Fibroblast of lung (primary cell): ENCODE measurements at regions not wholly inside any gene's neighbourhood (a gene's known extent, or its start where the extent isn't known, plus 50 kb on each side); places are given as distances from the start of the nearest gene placed in this dataset.
"Not testable (repeated sequence)": the region's sequence is repeated elsewhere in the genome, so short reads cannot be mapped to it uniquely, and the experiment has no call there.

Experiments
- DNase-seq, 2 donors: peaks; one replicate each; pipeline versions ENCODE4 v3.0.0 to v3.0.0-alpha.2; 2010; ENCODE audit warnings: low read depth in 2 of 2
- H2AFZ ChIP-seq: 2 replicates; pipeline ENCODE4 v1.5.1; 2012; ENCODE audit warnings: low read length, control low read depth, inconsistent platforms
- H3K27ac ChIP-seq: 2 replicates; pipeline ENCODE4 v1.5.1; 2011; ENCODE audit warnings: low read length, control low read depth; ENCODE audit not compliant: insufficient read depth
- H3K27me3 ChIP-seq: 2 replicates; pipeline ENCODE4 v1.5.1; 2011; ENCODE audit warnings: mild to moderate bottlenecking, low read length; ENCODE audit not compliant: control insufficient read depth, insufficient read depth
- H3K36me3 ChIP-seq: 2 replicates; pipeline ENCODE4 v1.5.1; 2011; ENCODE audit warnings: low read length; ENCODE audit not compliant: control insufficient read depth, insufficient read depth
- H3K4me1 ChIP-seq: 2 replicates; pipeline ENCODE4 v1.5.1; 2011; ENCODE audit warnings: low read length; ENCODE audit not compliant: control insufficient read depth, insufficient read depth; ENCODE audit errors: extremely low read depth
- H3K4me2 ChIP-seq: 2 replicates; pipeline ENCODE4 v1.5.1; 2011; ENCODE audit warnings: low read length, control low read depth; ENCODE audit not compliant: insufficient read depth; ENCODE audit errors: extremely low read depth
- H3K4me3 ChIP-seq, 4 experiments: fragments of 200-600 bp in 1 of 4; sonication (generic) in 1 of 4; replicated peaks in 1 of 4; 2 replicates each; pipeline ENCODE4 v1.5.1; 2011 to 2016; ENCODE audit warnings: low read length in 4 of 4, low read depth in 3 of 4, mild to moderate bottlenecking in 3 of 4, control low read depth in 2 of 4, inconsistent platforms in 1 of 4, mixed read lengths in 1 of 4; ENCODE audit not compliant: insufficient read depth in 1 of 4; ENCODE audit errors: control extremely low read depth in 1 of 4
- H3K79me2 ChIP-seq: 2 replicates; pipeline ENCODE4 v1.5.1; 2012; ENCODE audit warnings: mild to moderate bottlenecking, low read length, inconsistent platforms; ENCODE audit not compliant: control insufficient read depth, insufficient read depth
- H3K9ac ChIP-seq: 2 replicates; pipeline ENCODE4 v1.5.1; 2011; ENCODE audit warnings: mild to moderate bottlenecking, low read length, control low read depth; ENCODE audit not compliant: insufficient read depth
- H3K9me3 ChIP-seq: 2 replicates; pipeline ENCODE4 v1.5.1; 2012; ENCODE audit warnings: low read depth, low read length; ENCODE audit not compliant: control insufficient read depth, insufficient read depth
- H4K20me1 ChIP-seq: 2 replicates; pipeline ENCODE4 v1.5.1; 2011; ENCODE audit warnings: low read length; ENCODE audit not compliant: control insufficient read depth, insufficient read depth; ENCODE audit errors: extremely low read depth

DNA sequence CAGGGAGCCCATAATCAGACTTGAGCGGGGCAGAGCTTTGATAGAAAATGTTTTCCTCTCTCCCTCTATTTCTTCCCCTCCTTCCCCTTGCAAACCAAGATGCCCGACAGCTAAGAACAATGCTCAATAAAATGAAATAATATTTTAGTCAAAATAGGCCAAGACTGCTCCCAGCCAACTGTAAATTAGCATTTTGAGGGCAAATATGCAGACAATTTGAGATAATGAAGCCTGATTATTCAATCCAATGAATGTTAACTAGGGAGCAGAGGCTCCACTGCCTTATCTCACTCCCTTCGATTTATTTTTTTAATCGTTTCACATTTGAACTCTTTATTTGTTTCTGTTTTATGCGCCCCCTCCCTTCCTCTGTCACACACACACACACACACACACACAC is 67.8 kb upstream of the PLGLB1 start:
- H3K4me3 ChIP-seq, H3K27ac ChIP-seq, H3K9ac ChIP-seq, H4K20me1 ChIP-seq, H3K79me2 ChIP-seq, H3K9me3 ChIP-seq, H3K36me3 ChIP-seq, H2AFZ ChIP-seq, H3K27me3 ChIP-seq, DNase-seq, H3K4me1 ChIP-seq, H3K4me2 ChIP-seq: not testable (repeated sequence)

DNA sequence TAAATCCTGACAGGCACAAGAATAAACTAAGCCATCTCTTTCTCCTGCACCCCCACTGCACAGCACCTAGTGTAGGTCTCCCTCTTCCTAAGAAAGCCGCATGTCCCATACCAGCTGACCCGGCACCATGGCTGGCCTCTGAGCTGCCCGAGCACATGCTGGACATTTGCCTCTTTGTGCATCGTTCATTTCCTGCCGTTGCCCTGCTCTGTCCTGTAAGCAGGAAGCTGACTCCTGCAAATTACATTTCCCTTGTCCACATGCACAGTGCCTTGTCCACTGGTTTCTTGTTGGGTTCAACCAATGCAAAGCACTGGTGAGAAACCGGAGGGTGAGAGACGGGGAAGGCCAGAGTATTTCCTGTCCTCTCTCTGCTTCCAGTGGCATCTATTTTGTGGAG is 71.6 kb upstream of the PLGLB1 start:
- H3K4me1 ChIP-seq, H4K20me1 ChIP-seq, H3K36me3 ChIP-seq, H3K9ac ChIP-seq, DNase-seq, H3K27me3 ChIP-seq, H3K4me3 ChIP-seq, H3K9me3 ChIP-seq, H2AFZ ChIP-seq, H3K4me2 ChIP-seq, H3K27ac ChIP-seq, H3K79me2 ChIP-seq: not testable (repeated sequence)

GRCh38 chr2:87093937-87094529 is 72.4 kb upstream of the PLGLB1 start:
- DNase-seq, H3K27me3 ChIP-seq, H3K36me3 ChIP-seq, H3K79me2 ChIP-seq, H3K4me3 ChIP-seq, H3K4me1 ChIP-seq, H3K9ac ChIP-seq, H3K4me2 ChIP-seq, H3K27ac ChIP-seq, H2AFZ ChIP-seq, H3K9me3 ChIP-seq, H4K20me1 ChIP-seq: not testable (repeated sequence)

DNA sequence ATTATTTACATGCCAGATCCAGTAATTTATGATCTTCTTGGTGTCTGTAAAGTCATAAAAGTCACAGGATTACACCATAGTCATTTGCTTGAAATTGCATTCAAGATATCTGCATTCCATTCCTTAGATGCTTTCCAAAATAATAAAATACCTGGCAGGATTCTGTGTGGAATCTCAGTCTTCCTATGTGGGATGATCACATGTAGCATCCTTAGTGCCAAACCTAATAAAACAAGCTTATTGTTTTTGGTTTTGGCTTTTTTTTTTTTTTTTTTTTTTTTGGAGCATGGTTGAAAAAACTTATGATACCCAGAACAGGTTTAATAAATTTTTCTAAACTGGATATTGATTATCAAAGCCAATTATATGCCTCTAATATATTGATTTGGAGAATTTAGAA is 74.2 kb upstream of the PLGLB1 start:
- not testable (repeated sequence) for H4K20me1 ChIP-seq, H3K9me3 ChIP-seq, H3K4me2 ChIP-seq, H3K27ac ChIP-seq, DNase-seq, H3K27me3 ChIP-seq, H3K9ac ChIP-seq, H3K79me2 ChIP-seq, H3K4me3 ChIP-seq, H2AFZ ChIP-seq, H3K4me1 ChIP-seq, H3K36me3 ChIP-seq

DNA sequence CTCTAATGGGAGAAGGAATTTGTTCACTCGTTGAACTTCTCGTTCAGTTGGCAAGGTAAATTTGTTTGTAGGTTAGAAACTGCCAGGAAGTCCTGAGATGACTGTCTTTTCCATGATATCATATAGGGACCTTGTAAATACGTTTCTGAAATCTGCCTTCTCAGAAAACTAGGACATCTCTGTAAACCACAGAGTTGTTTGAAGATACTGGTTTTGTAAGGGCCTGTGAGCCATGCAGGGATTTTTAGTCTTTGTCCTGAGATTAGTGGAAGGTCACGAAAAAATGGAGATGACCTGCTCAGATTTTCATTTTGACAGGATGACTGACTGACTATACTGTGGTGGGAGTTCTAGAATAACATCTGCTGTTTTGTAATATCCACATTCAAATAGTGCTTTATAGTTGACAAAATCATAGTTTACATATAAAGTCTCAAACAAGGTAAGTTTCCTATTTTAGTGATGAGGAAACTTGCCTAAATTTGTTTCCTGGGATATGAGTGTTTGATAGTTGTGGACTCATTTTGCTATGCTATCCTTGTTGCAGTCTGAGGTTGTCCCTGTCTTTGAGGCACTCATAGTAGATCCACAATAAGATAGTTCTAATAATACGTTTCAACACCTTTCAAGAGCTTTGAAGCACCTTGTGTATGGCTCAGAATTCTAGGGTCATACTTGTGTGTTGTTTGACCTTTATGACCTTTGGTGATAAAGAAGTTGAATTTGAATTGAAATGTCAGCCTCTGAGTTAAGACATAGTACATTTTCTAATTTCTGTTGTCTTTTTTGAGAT is 107.3 kb upstream of the PLGLB1 start:
- H3K9me3 ChIP-seq, H3K4me2 ChIP-seq, H3K27me3 ChIP-seq, H3K4me1 ChIP-seq, H3K36me3 ChIP-seq, H4K20me1 ChIP-seq, H3K4me3 ChIP-seq, H3K79me2 ChIP-seq, DNase-seq, H2AFZ ChIP-seq, H3K27ac ChIP-seq, H3K9ac ChIP-seq: not testable (repeated sequence)

GRCh38 chr2:87132577-87132976 is 110.9 kb upstream of the PLGLB1 start:
- not testable (repeated sequence) for H3K79me2 ChIP-seq, H3K27me3 ChIP-seq, H3K4me2 ChIP-seq, H2AFZ ChIP-seq, H3K9ac ChIP-seq, H3K4me3 ChIP-seq, H3K36me3 ChIP-seq, H3K27ac ChIP-seq, H4K20me1 ChIP-seq, H3K4me1 ChIP-seq, H3K9me3 ChIP-seq, DNase-seq
